CD4-positive, CD25-positive, alpha-beta regulatory T cell (primary cell): ENCODE measurements at regions not wholly inside any gene's neighbourhood (a gene's known extent, or its start where the extent isn't known, plus 50 kb on each side); places are given as distances from the start of the nearest gene placed in this dataset.
A peak's percentile ranks its signal among the peaks of the same experiment; 100 is the strongest.
"Not testable (repeated sequence)": the region's sequence is repeated elsewhere in the genome, so short reads cannot be mapped to it uniquely, and the experiment has no call there.

Experiments used
- ATAC-seq, 2 donors: fragments of 150-1000 bp; cut with Tn5 transposase; one replicate each; pipeline ENCODE4 v1.10.0; 2021; ENCODE audit warnings: low read depth in 2 of 2, moderate number of reproducible peaks in 2 of 2, moderate library complexity in 1 of 2
- DNase-seq, 3 donors: peaks; one replicate each; pipeline versions ENCODE4 v3.0.0 to v3.0.0-alpha.2; 2012 to 2022; ENCODE audit warnings: mixed read lengths in 1 of 3
- H3K27ac ChIP-seq: one replicate; pipeline ENCODE4 v1.7.0; 2013; ENCODE audit warnings: mild to moderate bottlenecking, low read length; ENCODE audit not compliant: insufficient read depth, poor library complexity, severe bottlenecking
- H3K27me3 ChIP-seq: one replicate; pipeline ENCODE4 v1.7.0; 2013; ENCODE audit warnings: low read length; ENCODE audit not compliant: control insufficient read depth, insufficient read depth
- H3K36me3 ChIP-seq: one replicate; pipeline ENCODE4 v1.7.0; 2013; ENCODE audit warnings: mild to moderate bottlenecking, low read length, moderate library complexity; ENCODE audit not compliant: control insufficient read depth, insufficient read depth
- H3K4me1 ChIP-seq: 2 replicates; pipeline ENCODE4 v1.7.0; 2013; ENCODE audit warnings: mild to moderate bottlenecking, low read length; ENCODE audit not compliant: insufficient read depth, control insufficient read depth, poor library complexity, severe bottlenecking
- H3K4me3 ChIP-seq: one replicate; pipeline ENCODE4 v1.7.0; 2013; ENCODE audit warnings: low read depth, mild to moderate bottlenecking, low read length, moderate library complexity
- H3K9me3 ChIP-seq, 2 experiments: 1 replicate in 1 of 2; 2 replicates in 1 of 2; pipeline ENCODE4 v1.7.0; 2013; ENCODE audit warnings: low read length in 2 of 2, mild to moderate bottlenecking in 1 of 2, moderate library complexity in 1 of 2; ENCODE audit not compliant: control insufficient read depth in 2 of 2
- H3K27ac Mint-ChIP-seq, 3 donors: one replicate each; pipeline ENCODE4 v1.8.0; 2020 to 2022; ENCODE audit warnings: mild to moderate bottlenecking in 3 of 3, mixed read lengths in 3 of 3, moderate library complexity in 2 of 3
- H3K27me3 Mint-ChIP-seq: one replicate; pipeline ENCODE4 v1.8.0; 2022; ENCODE audit warnings: mild to moderate bottlenecking, mixed read lengths
- H3K36me3 Mint-ChIP-seq: one replicate; pipeline ENCODE4 v1.8.0; 2020; ENCODE audit warnings: mixed read lengths
- H3K4me1 Mint-ChIP-seq, 4 donors: one replicate each; pipeline ENCODE4 v1.8.0; 2020 to 2022; ENCODE audit warnings: mixed read lengths in 4 of 4, mild to moderate bottlenecking in 1 of 4
- H3K4me3 Mint-ChIP-seq, 4 donors: one replicate each; pipeline ENCODE4 v1.8.0; 2020 to 2022; ENCODE audit warnings: mild to moderate bottlenecking in 4 of 4, mixed read lengths in 4 of 4, moderate library complexity in 3 of 4
- H3K9me3 Mint-ChIP-seq, 7 donors: one replicate each; pipeline ENCODE4 v1.8.0; 2020 to 2022; ENCODE audit warnings: mixed read lengths in 7 of 7, mild to moderate bottlenecking in 3 of 7, moderate library complexity in 2 of 7

DNA sequence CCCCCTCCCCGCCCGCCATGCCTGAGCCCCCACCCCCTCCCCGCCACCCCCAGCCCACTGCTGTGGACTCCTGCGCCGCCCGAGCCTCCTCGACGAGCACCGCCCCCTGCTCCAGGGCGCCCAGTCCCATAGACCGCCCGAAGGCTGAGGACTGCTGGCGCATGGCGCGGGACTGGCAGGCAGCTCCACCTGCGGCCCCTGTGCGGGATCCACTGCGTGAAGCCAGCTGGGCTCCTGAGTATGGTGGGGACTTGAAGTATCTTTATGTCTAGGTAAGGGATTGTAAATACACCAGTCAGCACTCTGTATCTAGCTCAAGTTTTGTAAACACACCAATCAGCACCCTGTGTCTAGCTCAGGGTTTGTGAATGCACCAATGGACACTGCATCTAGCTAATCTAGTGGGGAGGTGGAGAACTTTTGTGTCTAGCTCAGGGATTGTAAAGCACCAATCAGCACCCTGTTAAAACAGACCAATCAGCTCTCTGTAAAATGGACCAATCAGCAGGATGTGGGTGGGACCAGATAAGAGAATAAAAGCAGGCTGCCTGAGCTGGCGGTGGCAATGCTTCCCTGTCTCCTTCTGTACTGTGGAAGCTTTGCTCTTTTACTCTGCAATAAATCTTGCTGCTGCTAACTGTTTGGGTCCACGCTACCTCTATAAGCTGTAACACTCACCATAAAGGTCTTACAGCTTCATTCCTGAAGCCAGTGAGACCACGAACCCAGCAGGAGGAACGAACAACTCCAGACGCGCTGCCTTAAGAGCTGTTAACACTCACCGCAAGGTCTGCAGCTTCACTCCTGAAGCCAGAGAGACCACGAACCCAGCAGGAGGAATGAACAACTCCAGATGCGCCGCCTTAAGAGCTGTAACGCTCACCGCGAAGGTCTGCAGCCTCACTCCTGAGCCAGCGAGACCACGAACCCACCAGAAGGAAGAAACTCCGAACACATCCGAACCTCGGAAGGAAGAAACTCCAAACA, 66.6 kb upstream of the SLC8A3 start:
- H3K4me3 Mint-ChIP-seq = peak overlapping the region; percentile 51 to 83 (median 67)
- peak; percentile 4 to 20 (median 15) for DNase-seq
- H3K36me3 ChIP-seq, H3K9me3 ChIP-seq, H3K36me3 Mint-ChIP-seq, H3K4me3 ChIP-seq, H3K4me1 ChIP-seq, ATAC-seq, H3K4me1 Mint-ChIP-seq, H3K27ac ChIP-seq: not testable (repeated sequence)
- peaks cover 28% of the 10 kb centered on the region for H3K27me3 ChIP-seq
- H3K27ac Mint-ChIP-seq = peak overlapping the region in 1 of 3 donors; percentile 22
- peaks cover 0 to 12% (median 3%) of the 10 kb centered on the region in 7 donors for H3K9me3 Mint-ChIP-seq
- peaks cover 58% of the 10 kb centered on the region for H3K27me3 Mint-ChIP-seq

DNA sequence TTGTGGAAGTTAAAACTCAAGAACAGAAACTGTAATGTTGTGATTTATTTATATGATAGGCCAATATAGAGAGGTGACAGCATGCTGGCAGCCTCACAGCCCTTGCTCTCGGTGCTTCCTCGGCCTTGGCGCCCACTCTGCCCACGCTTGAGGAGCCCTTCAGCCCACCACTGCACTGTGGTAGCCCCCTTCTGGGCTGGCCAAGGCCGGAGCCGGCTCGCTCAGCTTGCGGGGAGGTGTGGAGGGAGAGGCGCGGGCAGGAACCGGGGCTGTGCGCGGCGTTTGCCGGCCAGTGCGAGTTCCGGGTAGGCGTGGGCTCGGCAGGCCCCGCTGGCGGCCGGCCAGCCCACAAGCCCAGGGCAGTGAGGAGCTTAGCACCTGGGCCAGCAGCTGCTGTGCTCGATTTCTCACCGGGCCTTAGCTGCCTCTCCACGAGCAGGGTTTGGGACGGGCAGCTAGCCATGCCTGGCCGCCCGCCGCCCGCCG, 65.8 kb upstream of the SLC8A3 start:
- H3K4me3 ChIP-seq = no peak overlapping the region
- DNase-seq (no peak), ATAC-seq (no peak)
- H3K27me3 ChIP-seq = peaks cover 28% of the 10 kb centered on the region
- H3K36me3 ChIP-seq = no peaks in the 10 kb centered on the region
- H3K4me1 ChIP-seq = peaks cover 3% of the 10 kb centered on the region
- H3K27ac ChIP-seq = no peak overlapping the region
- Mint-ChIP-seq H3K4me3 (no peak overlapping the region), H3K27me3 (peaks cover 63% of the 10 kb centered on the region), H3K4me1 (peaks cover 0 to 3% (median 0%) of the 10 kb centered on the region in 4 donors), H3K9me3 (peaks cover 0 to 12% (median 3%) of the 10 kb centered on the region in 7 donors), H3K27ac (no peak overlapping the region), H3K36me3 (no peaks in the 10 kb centered on the region)
- H3K9me3 ChIP-seq = peaks cover 0 to 2% of the 10 kb centered on the region in 2 experiments

DNA sequence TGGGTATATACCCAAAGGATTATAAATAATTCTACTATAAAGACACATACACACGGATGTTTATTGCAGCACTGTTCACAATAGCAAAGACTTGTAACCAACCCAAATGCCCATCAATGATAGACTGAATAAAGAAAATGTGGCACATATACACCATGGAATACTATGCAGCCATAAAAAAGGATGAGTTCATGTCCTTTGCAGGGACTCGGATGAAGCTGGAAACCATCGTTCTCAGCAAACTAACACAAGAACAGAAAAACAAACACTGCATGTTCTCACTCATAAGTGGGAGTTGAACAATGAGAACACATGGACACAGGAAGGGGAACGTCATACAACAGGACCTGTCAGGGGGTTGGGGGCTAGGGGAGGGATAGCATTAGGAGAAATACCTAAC, 64.8 kb upstream of the SLC8A3 start:
- H3K36me3 Mint-ChIP-seq, H3K27ac Mint-ChIP-seq, H3K4me1 ChIP-seq, H3K9me3 ChIP-seq, ATAC-seq, DNase-seq, H3K4me3 ChIP-seq, H3K4me1 Mint-ChIP-seq, H3K36me3 ChIP-seq, H3K27ac ChIP-seq: not testable (repeated sequence)
- H3K27me3 ChIP-seq = peaks cover 26% of the 10 kb centered on the region
- H3K4me3 Mint-ChIP-seq = peak overlapping the region in 1 of 4 donors; percentile 34
- H3K9me3 Mint-ChIP-seq = peaks cover 0 to 12% (median 3%) of the 10 kb centered on the region in 7 donors
- peaks cover 57% of the 10 kb centered on the region for H3K27me3 Mint-ChIP-seq

DNA sequence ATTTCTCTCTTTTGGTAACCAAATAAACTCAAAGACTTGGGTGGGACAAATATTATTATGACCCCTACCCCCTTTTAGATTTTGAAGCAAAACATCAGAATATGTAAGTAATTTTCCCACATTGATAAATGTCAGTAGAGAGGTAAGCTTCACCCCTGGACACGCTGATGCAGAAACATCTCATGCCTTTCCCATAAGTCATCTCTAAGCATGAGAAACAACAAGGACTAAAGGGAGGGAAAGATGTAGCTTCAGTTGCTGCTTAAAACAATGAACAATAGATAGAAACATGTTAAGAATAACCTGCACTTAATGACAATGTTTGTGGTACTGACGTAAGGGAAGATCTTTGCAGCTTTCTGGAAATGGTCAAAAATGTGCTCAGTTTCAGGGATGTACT, 56.3 kb upstream of the SLC8A3 start:
- peaks cover 0 to 10% (median 1%) of the 10 kb centered on the region in 7 donors for H3K9me3 Mint-ChIP-seq
- H3K27me3 Mint-ChIP-seq = peaks cover 26% of the 10 kb centered on the region

DNA sequence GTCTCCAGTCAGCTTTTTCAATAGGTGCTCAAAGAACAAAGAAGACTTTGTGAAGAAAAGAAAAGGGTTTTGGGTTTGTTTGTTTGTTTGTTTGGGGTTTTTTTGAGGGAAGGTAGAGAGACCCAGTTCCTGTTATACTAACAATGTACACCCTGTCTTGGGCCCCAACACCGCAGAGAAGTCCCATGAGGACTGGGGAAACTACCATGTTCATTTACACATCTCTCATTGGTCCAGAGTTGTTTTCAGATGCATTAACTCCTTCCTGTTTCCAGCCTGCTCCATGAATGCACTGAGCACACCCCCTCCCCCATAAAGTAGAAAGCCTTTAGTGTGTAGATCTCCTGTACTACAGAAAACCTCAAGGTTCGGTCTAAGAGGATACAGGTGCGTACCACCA, 51.1 kb upstream of the SLC8A3 start:
- Histone ChIP-seq H3K4me3 (no peak overlapping the region), H3K9me3 (no peaks in the 10 kb centered on the region), H3K27ac (no peak overlapping the region), H3K4me1 (no peaks in the 10 kb centered on the region), H3K27me3 (peaks cover 2% of the 10 kb centered on the region), H3K36me3 (no peaks in the 10 kb centered on the region)
- Mint-ChIP-seq H3K36me3 (no peaks in the 10 kb centered on the region), H3K4me1 (no peaks in the 10 kb centered on the region), H3K9me3 (peaks cover 0 to 10% (median 2%) of the 10 kb centered on the region in 7 donors), H3K27me3 (peaks cover 27% of the 10 kb centered on the region), H3K4me3 (no peak overlapping the region), H3K27ac (no peak overlapping the region)
- DNase-seq (no peak), ATAC-seq (no peak)

More for the DNA sequence above, 56.3 kb upstream of the SLC8A3 start:
- H3K4me3 ChIP-seq = no peak overlapping the region
- Mint-ChIP-seq H3K36me3 (no peaks in the 10 kb centered on the region), H3K4me1 (no peaks in the 10 kb centered on the region), H3K27ac (no peak overlapping the region), H3K4me3 (no peak overlapping the region)
- no peak for DNase-seq
- H3K36me3 ChIP-seq = no peaks in the 10 kb centered on the region
- no peak for ATAC-seq
- no peaks in the 10 kb centered on the region for H3K9me3 ChIP-seq
- no peak overlapping the region for H3K27ac ChIP-seq
- H3K4me1 ChIP-seq = no peaks in the 10 kb centered on the region
- peaks cover 3% of the 10 kb centered on the region for H3K27me3 ChIP-seq

DNA sequence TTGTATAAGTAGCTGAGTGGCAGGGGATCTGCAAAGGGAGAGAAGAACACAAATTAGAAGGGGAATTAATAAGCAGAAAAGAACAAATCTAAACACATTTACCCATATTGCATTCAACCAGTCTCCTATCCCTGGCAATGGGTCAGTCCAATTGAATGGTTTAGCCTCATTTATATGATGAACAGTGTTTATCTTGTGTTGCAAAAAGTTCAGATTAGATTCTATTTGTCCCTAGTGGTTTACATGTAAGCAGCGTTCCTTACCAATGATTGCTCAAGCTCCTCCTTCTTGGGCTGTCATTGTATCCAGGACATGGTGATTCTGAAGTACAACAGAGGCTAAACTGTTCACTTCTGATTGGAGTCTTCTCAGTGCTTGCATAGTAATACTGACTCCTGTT, 49.9 kb upstream of the SLC8A3 start:
- not testable (repeated sequence) for H3K9me3 ChIP-seq, H3K4me1 ChIP-seq, ATAC-seq, H3K4me3 Mint-ChIP-seq, H3K4me1 Mint-ChIP-seq, H3K36me3 ChIP-seq, H3K36me3 Mint-ChIP-seq, H3K9me3 Mint-ChIP-seq, H3K27ac ChIP-seq, H3K4me3 ChIP-seq, DNase-seq, H3K27ac Mint-ChIP-seq, H3K27me3 ChIP-seq
- peaks cover 28% of the 10 kb centered on the region for H3K27me3 Mint-ChIP-seq
